ENCODE measurements at regions not wholly inside any gene's neighbourhood (a gene's known extent, or its start where the extent isn't known, plus 50 kb on each side); places are given as distances from the start of the nearest gene placed in this dataset.

DNA sequence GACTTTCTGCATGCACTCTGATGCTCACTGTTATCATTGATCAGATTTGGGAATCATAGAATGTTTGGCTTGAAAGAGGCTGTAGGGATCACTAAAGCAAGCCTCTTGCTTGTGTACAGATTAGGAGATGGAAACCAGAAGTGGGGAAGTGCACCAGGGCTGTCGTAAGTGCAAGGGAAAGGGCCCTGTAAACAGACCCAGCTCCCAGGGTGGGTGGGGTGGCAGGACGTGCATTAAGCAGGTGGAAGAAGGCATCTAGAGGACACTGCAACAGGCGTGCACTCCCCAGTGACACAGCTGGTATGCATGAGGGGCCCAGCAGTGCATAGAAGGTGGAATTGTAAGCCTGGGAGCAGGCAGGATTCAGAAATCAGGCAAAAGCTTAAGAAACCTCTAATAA is 58.0 kb upstream of the SLC7A14 start:
- no peak for DNase-seq

DNA sequence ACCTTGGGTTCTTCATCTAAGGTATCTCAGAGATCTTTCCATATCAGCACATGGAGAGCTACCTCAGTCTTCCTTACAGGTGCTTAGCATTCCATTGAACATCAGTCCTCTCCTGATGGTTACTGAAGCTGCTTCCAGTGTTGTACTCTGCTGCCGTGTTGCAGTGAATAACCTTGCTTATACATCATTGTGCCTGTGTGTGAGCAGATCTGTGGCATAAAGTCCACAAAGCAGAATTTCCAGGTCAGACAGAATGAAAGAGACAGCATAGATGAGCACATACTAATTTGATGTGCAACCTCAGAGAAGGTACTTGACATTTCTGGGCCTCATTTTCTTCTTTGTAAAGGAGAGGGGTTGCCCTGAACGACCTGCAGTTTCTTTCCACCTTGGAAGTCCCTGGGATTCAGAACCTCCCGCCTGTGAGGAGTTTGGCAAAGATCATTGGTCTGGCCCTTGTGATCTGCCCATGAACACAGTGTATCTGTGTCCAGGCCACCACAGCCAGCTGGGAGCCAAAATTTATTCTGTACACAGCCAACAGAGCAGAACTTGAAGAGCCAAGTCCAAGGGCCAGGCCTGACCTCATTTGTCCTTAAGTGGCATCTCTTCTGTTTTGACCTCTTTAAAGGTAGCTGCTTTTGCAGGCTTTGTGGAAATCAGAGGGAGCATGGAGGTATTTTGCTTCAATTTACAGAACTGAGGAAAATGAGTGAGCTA is 57.2 kb upstream of the SLC7A14 start:
- no peak for DNase-seq

DNA sequence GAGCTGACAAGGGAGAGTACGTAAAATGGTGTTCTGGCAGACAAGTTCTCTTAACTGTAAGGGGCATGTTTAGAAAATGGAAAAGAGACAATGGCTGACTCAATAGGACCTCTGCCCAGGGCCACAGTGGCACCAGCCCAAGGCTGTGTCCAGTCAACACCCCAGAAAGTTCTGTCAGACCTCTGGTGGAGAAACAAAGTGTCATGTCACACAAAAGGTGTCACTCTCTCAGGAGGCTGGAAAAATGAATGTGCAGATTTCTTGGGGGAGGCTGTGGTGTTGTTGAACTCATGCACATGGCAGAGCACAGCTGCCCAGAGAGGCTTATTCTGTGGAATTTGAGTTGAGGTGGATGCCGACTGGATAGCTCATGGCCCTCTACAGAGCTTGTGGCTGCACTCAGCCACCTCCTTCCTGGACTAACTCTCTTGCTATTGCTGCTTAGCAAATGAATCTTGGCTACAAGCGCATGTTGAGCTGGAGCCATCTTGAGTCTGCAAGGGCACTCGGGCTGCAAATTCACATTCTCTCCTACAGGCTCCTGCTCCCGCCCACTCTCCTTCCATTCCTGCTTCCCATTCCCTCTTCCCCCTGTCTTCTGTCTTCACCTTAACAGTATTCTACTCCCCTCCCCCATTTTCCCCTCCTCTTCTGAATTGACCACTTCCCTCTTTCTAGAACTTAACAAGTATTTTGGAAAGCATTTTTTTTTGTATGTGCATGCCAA is 55.8 kb upstream of the SLC7A14 start:
- no peak for DNase-seq

DNA sequence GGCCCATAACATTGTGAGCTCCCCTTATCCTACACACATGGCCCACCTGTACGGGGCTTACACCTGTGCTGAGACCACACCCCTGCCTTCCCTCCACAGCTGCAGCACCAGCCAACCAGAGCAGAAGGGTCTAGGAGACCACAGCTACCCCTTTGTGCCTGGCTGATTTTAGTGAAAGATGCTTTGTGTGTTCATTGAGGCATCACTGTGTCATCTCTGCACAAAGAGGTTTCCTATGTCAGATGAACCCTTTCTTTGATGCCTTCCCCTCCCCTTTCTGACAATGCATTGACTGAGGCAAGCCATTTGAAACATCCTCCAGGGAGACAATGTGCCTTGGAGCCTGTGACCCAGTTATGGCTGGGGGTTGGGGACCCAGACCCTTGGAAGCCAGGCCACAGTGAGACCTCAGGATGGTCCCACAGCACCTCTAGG is 54.9 kb upstream of the SLC7A14 start:
- DNase-seq = no peak

DNA sequence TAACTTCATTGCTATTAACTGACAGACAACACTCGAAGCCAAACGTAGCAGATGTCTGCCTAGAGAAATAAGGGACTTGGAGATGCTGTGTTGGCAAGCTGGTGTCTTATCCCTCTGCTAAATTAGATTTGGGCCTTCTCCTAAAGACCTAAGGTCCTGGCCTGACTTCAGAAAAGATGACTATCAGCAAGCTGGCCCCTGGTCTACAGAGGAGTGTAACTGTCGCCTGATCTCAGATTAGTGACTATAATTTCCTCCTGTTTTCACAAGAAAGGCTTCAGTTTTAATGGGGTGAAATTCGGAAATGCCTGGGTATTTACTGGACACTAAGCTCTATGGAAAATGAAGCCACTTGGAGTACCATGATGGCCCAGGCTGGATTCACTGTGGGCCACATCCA is 53.1 kb upstream of the SLC7A14 start:
- DNase-seq = no peak

DNA sequence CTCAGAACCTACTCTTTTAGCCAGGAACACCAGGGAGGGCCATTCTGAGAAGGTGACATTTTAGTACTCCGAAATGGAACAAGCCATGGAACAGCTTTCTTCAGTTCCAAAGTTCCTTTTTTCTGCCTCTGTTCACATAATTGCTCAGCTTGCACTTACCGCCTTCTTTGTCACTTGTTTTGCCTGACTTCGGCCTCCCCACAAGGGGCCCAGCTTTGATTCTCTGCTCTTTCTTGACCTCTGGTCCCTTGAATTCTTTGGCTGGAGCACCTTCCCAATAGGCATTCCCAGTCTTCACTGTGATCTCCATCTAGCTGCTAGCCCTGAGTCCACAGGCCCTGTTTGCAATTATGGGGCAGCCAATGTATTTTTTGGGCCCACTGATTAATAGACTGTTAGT is 51.4 kb upstream of the SLC7A14 start:
- no peak for DNase-seq

DNA sequence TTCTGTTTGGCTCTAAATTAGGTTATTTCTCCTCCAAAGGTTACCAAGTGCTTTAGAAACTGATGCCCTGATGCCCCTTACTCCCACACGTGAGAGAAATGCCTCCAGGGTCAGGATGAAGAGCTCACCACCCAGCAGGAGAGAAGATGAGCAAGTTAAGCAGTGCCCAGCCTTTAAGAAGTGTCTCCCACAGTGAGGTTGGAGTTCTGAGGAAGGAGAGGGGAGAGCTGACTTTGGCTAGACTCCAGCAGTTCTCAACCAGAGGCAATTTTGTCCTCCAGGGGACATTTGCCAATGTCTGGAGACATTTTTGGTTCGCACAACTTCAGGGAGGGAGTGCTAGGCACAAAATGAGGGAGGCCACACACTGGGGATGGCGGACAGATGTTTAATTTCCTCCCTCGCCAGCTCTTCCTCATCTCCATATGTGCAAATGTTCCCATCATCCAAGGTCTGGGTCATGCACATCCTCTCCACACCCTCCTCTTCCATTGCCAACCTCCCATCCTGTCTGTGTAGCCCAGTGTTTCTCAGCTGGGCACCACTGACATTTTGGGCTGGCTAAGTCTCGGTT is 50.6 kb upstream of the SLC7A14 start:
- no peak for DNase-seq

Data from central memory CD4-positive, alpha-beta T cell (primary cell).